A549 (cell line): ENCODE measurements at regions not wholly inside any gene's neighbourhood (a gene's known extent, or its start where the extent isn't known, plus 50 kb on each side); places are given as distances from the start of the nearest gene placed in this dataset.
A peak's percentile ranks its signal among the peaks of the same experiment; 100 is the strongest.

Experiments
- ATAC-seq, 2 experiments: fragments of 200-7000 bp in 1 of 2; fragments of >200 bp in 1 of 2; cut with Nextera tagmentation in 1 of 2; cut with Tn5 transposase in 1 of 2; 3 replicates each; pipeline versions ENCODE4 v1.8.0 to v1.9.1; 2018 to 2020; ENCODE audit warnings: mild to moderate bottlenecking in 1 of 2, moderate library complexity in 1 of 2
- CTCF ChIA-PET: fragments of 300-600 bp; sonication (Branson Sonifier 250); formaldehyde crosslinking; extraction: SDS; loops from one replicate; lab custom pipeline; 2021; ENCODE audit warnings: antibody characterized with exemption, inconsistent platforms; lab: Yijun Ruan, JAX
- POLR2A ChIA-PET: fragments of 350-600 bp; formaldehyde crosslinking; extraction: SDS; loops from one replicate; lab custom pipeline; 2021; ENCODE audit warnings: antibody characterized with exemption, inconsistent platforms; lab: Yijun Ruan, JAX
- DNase-seq, 2 experiments: peaks; one replicate each; pipeline versions ENCODE4 v3.0.0 to v3.0.0-alpha.2; 2011 to 2016; ENCODE audit warnings: low read depth in 1 of 2, low spot score in 1 of 2
- FAIRE-seq: peaks from 2 replicates; lab custom pipeline; 2011; peaks lifted over from hg19 to GRCh38; lab: Jason Lieb, UNC
- H3K27ac ChIP-seq, 2 experiments: fragments of >200 bp; sonication (Bioruptor Twin); formaldehyde crosslinking; 3 replicates each; pipeline ENCODE4 v1.5.1; 2016 to 2017
- H3K4me1 ChIP-seq: fragments of >200 bp; sonication (Bioruptor Twin); formaldehyde crosslinking; 3 replicates; pipeline ENCODE4 v1.6.1; 2016
- H3K4me2 ChIP-seq: fragments of >200 bp; sonication (Bioruptor Twin); formaldehyde crosslinking; 3 replicates; pipeline ENCODE4 v1.6.1; 2016
- H3K4me3 ChIP-seq: fragments of >200 bp; sonication (Bioruptor Twin); formaldehyde crosslinking; 3 replicates; pipeline ENCODE4 v1.5.1; 2016
- H3K9me3 ChIP-seq: fragments of >200 bp; sonication (Bioruptor Twin); formaldehyde crosslinking; 3 replicates; pipeline ENCODE4 v1.6.1; 2016
- BHLHE40 ChIP-seq: IDR thresholded peaks from 2 replicates; pipeline ENCODE4 v1.6.1; 2012; ENCODE audit warnings: low read depth, low read length, inconsistent platforms
- CHD4 ChIP-seq: fragments of 200-600 bp; sonication (generic); IDR thresholded peaks from 2 replicates; pipeline ENCODE4 v1.6.1; 2016; ENCODE audit warnings: antibody characterized with exemption, mild to moderate bottlenecking, borderline replicate concordance
- EHF ChIP-seq: fragments of 250-450 bp; sonication (Bioruptor Pico); IDR thresholded peaks from 2 replicates; pipeline ENCODE4 v1.5.0; 2020; ENCODE audit warnings: mild to moderate bottlenecking
- EHMT2 ChIP-seq: fragments of 200-600 bp; sonication (generic); IDR thresholded peaks from 2 replicates; pipeline ENCODE4 v1.6.1; 2016; ENCODE audit warnings: antibody characterized with exemption, low read depth, mild to moderate bottlenecking, moderate library complexity
- EP300 ChIP-seq, 2 experiments: fragments of >200 bp; sonication (Bioruptor Twin); formaldehyde crosslinking; IDR thresholded peaks; 2 replicates in 1 of 2; 3 replicates in 1 of 2; pipeline ENCODE4 v1.6.1; 2016 to 2017
- FOSB ChIP-seq: fragments of 250-450 bp; sonication (Bioruptor Pico); IDR thresholded peaks from 2 replicates; pipeline ENCODE4 v1.5.0; 2020; ENCODE audit warnings: mild to moderate bottlenecking, moderate library complexity
- GATA3 ChIP-seq: IDR thresholded peaks from 2 replicates; pipeline ENCODE4 v1.6.1; 2012; ENCODE audit warnings: borderline replicate concordance
- HDAC2 ChIP-seq: fragments of 200-600 bp; sonication (generic); IDR thresholded peaks from 2 replicates; pipeline ENCODE4 v1.6.1; 2016
- HEYL ChIP-seq: fragments of 250-450 bp; sonication (Bioruptor Pico); IDR thresholded peaks from 2 replicates; pipeline ENCODE4 v1.8.0; 2021; ENCODE audit warnings: mild to moderate bottlenecking, moderate library complexity
- HOXA7 ChIP-seq: fragments of 250-450 bp; sonication (Bioruptor Pico); IDR thresholded peaks from 2 replicates; pipeline ENCODE4 v1.5.0; 2020; ENCODE audit warnings: mild to moderate bottlenecking, moderate library complexity
- HOXB13 ChIP-seq: fragments of 250-450 bp; sonication (Bioruptor Pico); IDR thresholded peaks from 2 replicates; pipeline ENCODE4 v1.5.0; 2020; ENCODE audit warnings: low read depth, mild to moderate bottlenecking, moderate library complexity
- JUNB ChIP-seq: fragments of >200 bp; sonication (Bioruptor Twin); formaldehyde crosslinking; IDR thresholded peaks from 2 replicates; pipeline ENCODE4 v1.6.1; 2016
- MAFK ChIP-seq: fragments of 450-650 bp; IDR thresholded peaks from 2 replicates; pipeline ENCODE4 v1.6.1; 2014; ENCODE audit not compliant: partially characterized antibody
- NPAS2 ChIP-seq: fragments of 250-450 bp; sonication (Bioruptor Pico); IDR thresholded peaks from 2 replicates; pipeline ENCODE4 v1.8.0; 2022; ENCODE audit warnings: mild to moderate bottlenecking, moderate library complexity, borderline replicate concordance
- NR3C1 ChIP-seq: fragments of >200 bp; sonication (Bioruptor Twin); formaldehyde crosslinking; IDR thresholded peaks from 3 replicates; pipeline ENCODE4 v1.6.1; 2017
- PBX3 ChIP-seq: IDR thresholded peaks from 2 replicates; pipeline ENCODE4 v1.6.1; 2012
- PHF8 ChIP-seq: fragments of 200-600 bp; sonication (generic); IDR thresholded peaks from 2 replicates; pipeline ENCODE4 v1.6.1; 2016; ENCODE audit warnings: low read depth, mild to moderate bottlenecking, antibody characterized with exemption, moderate library complexity, borderline replicate concordance
- POLR2A ChIP-seq: IDR thresholded peaks from 2 replicates; pipeline ENCODE4 v1.6.1; 2012; ENCODE audit warnings: mild to moderate bottlenecking, low read length
- POLR2AphosphoS2 ChIP-seq: conservative IDR thresholded peaks from 2 replicates; pipeline ENCODE4 v1.6.1; 2012; ENCODE audit warnings: low read length, improper control_type of control experiment, inconsistent platforms
- RAD21 ChIP-seq, 2 experiments: fragments of >200 bp in 1 of 2; sonication (Bioruptor Twin) in 1 of 2; formaldehyde crosslinking in 1 of 2; IDR thresholded peaks in 1 of 2; conservative IDR thresholded peaks in 1 of 2; 2 replicates in 1 of 2; 3 replicates in 1 of 2; pipeline ENCODE4 v1.6.1; 2012 to 2018; ENCODE audit warnings: inconsistent platforms in 1 of 2
- RARB ChIP-seq: fragments of 250-450 bp; sonication (Bioruptor Pico); IDR thresholded peaks from 2 replicates; pipeline ENCODE4 v1.8.0; 2021; ENCODE audit warnings: mild to moderate bottlenecking, moderate library complexity
- REST ChIP-seq: fragments of 200-600 bp; sonication (generic); IDR thresholded peaks from 2 replicates; pipeline ENCODE4 v1.6.1; 2016; ENCODE audit warnings: antibody characterized with exemption, mild to moderate bottlenecking, moderate library complexity
- SMC3 ChIP-seq: fragments of >200 bp; sonication (Bioruptor Twin); formaldehyde crosslinking; IDR thresholded peaks from 3 replicates; pipeline ENCODE4 v1.6.1; 2018; ENCODE audit warnings: inconsistent platforms
- SREBF2 ChIP-seq: fragments of 450-650 bp; IDR thresholded peaks from 2 replicates; pipeline ENCODE4 v1.6.1; 2014; ENCODE audit warnings: mild to moderate bottlenecking, moderate library complexity
- TFCP2L1 ChIP-seq: fragments of 250-450 bp; sonication (Bioruptor Pico); IDR thresholded peaks from 2 replicates; pipeline ENCODE4 v1.5.0; 2021; ENCODE audit warnings: mild to moderate bottlenecking
- ZSCAN20 ChIP-seq: fragments of 250-450 bp; sonication (Bioruptor Pico); IDR thresholded peaks from 2 replicates; pipeline ENCODE4 v1.8.0; 2022; ENCODE audit warnings: mild to moderate bottlenecking, moderate library complexity
- WGBS: methylation state at CpG from one replicate; pipeline ENCODE4 v1.1.6; 2017; ENCODE audit errors: missing lambda C conversion rate; 5-methylcytosine and 5-hydroxymethylcytosine counted together
- TF ChIP-seq, protein P1 (sequence below): IDR thresholded peaks from 2 replicates; pipeline ENCODE4 v1.6.1; 2012; ENCODE audit warnings: low read depth, borderline replicate concordance
- TF ChIP-seq, protein P2 (sequence below): fragments of 150-350 bp; IDR thresholded peaks from 2 replicates; pipeline ENCODE4 v1.6.1; 2014; ENCODE audit warnings: low read depth, mild to moderate bottlenecking, low read length
- TF ChIP-seq, protein P3 (sequence below): IDR thresholded peaks from 2 replicates; pipeline ENCODE4 v1.6.1; 2012

DNA sequence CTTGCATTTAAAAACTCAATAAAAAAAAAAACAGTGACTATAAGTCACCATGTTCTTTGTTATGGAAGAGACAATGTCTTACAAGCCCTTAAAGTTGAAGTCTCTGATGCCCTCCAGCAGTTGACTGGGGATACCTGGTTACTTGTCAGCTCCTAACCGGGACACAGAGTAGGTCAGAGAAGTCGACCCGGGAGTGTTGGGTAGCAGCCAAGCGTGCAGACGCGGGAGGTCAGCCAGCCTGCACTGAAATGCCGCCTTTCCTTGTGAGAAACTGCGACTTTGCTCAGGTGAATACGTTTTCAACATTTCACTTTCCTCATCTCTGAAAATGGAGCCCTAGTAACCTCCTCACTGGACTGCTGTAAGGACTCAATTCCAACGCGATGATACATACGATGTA, 81.8 kb downstream of the F11 start (continued):
- TF ChIP-seq RAD21 (conservative IDR thresholded peaks at IDR 0.05 in 1 of 2, IDR thresholded peaks at IDR 0.05 in 1 of 2), result no peak
- TF ChIP-seq NR3C1, result no peak
- no peak for TF ChIP-seq EHF (CRISPR knock-in tag)
- no peak for TF ChIP-seq POLR2A
- TF ChIP-seq RARB (CRISPR knock-in tag), result no peak
- TF ChIP-seq EHMT2, result no peak
- TF ChIP-seq PHF8, result no peak
- TF ChIP-seq JUNB, result no peak

DNA sequence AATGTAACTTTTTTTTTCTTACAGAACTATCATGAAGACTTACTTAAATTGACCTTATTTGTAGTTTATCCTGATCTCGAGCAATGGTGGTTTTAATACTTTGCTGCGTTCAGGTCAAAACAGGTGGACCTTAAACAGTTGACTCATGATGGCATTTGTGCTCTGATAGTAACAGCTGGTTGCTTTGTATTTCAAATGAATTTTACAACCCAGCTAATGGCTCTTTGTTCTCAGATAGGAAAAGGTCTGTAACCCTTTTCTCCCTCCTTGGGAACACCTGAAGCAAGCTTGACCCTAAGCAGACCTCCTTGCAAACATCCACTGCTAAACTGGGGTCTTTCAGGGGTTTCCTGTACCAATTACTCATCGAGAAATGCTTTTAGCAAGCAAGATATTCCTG, 79.2 kb downstream of the F11 start:
- Histone ChIP-seq H3K27ac (no peak overlapping the region), H3K4me1 (no peaks in the 10 kb centered on the region), H3K4me3 (no peak overlapping the region), H3K9me3 (no peaks in the 10 kb centered on the region), H3K4me2 (no peak overlapping the region)
- no peak for FAIRE-seq
- no peak for DNase-seq
- ChIA-PET POLR2A (no interaction called here), CTCF (no interaction called here)
- TF ChIP-seq SMC3, result no peak
- TF ChIP-seq TFCP2L1 (CRISPR knock-in tag), result no peak
- TF ChIP-seq GATA3, result no peak
- TF ChIP-seq JUNB, result no peak
- TF ChIP-seq, protein P1, sequence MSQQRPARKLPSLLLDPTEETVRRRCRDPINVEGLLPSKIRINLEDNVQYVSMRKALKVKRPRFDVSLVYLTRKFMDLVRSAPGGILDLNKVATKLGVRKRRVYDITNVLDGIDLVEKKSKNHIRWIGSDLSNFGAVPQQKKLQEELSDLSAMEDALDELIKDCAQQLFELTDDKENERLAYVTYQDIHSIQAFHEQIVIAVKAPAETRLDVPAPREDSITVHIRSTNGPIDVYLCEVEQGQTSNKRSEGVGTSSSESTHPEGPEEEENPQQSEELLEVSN, result no peak
- no peak for TF ChIP-seq EHF (CRISPR knock-in tag)
- TF ChIP-seq NR3C1, result no peak
- no peak for TF ChIP-seq BHLHE40
- TF ChIP-seq HDAC2, result no peak
- TF ChIP-seq HOXB13 (CRISPR knock-in tag), result no peak
- no peak for TF ChIP-seq POLR2AphosphoS2
- no peak for TF ChIP-seq EHMT2
- no peak for TF ChIP-seq EP300 (IDR thresholded peaks at IDR 0.05)
- no peak for ATAC-seq
- WGBS, result 33% methylated on average over 3 of the region's 3 CpGs

DNA sequence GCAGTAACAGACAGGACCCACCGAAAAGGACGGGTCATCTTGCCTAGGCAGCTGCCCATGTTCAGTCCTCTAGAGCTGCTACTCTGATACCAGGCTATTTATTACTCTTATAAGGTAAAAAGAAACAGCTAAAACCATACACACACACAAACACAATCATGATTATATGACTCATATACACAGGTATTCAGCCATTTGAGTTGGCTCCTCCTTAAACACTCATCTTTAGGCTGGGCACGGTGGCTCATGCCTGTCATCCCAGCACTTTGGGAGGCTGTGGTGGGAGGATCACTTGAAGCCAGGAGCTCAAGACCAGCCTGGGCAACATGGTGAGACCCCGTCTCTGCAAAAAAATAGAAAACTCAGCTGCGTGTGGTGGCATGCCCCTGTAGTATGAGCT, 76.6 kb downstream of the F11 start:
- Histone ChIP-seq H3K27ac (no peak overlapping the region), H3K4me2 (no peak overlapping the region), H3K9me3 (no peaks in the 10 kb centered on the region), H3K4me3 (no peak overlapping the region), H3K4me1 (no peaks in the 10 kb centered on the region)
- POLR2A ChIA-PET, result no interaction called here
- DNase-seq (peak in 1 of 2 experiments; percentile 5), ATAC-seq (no peak), FAIRE-seq (no peak)
- TF ChIP-seq JUNB, result no peak
- TF ChIP-seq NPAS2 (CRISPR knock-in tag), result no peak
- TF ChIP-seq MAFK, result no peak
- TF ChIP-seq ZSCAN20 (CRISPR knock-in tag), result no peak
- no peak for TF ChIP-seq RAD21 (conservative IDR thresholded peaks at IDR 0.05 in 1 of 2, IDR thresholded peaks at IDR 0.05 in 1 of 2)
- TF ChIP-seq HDAC2, result no peak
- no peak for TF ChIP-seq HEYL (CRISPR knock-in tag)
- TF ChIP-seq SMC3, result no peak
- TF ChIP-seq, protein P2, sequence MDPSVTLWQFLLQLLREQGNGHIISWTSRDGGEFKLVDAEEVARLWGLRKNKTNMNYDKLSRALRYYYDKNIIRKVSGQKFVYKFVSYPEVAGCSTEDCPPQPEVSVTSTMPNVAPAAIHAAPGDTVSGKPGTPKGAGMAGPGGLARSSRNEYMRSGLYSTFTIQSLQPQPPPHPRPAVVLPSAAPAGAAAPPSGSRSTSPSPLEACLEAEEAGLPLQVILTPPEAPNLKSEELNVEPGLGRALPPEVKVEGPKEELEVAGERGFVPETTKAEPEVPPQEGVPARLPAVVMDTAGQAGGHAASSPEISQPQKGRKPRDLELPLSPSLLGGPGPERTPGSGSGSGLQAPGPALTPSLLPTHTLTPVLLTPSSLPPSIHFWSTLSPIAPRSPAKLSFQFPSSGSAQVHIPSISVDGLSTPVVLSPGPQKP, result no peak
- TF ChIP-seq, protein P3, sequence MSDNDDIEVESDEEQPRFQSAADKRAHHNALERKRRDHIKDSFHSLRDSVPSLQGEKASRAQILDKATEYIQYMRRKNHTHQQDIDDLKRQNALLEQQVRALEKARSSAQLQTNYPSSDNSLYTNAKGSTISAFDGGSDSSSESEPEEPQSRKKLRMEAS, result no peak
- TF ChIP-seq PBX3, result no peak
- TF ChIP-seq SREBF2, result no peak
- TF ChIP-seq HOXA7 (CRISPR knock-in tag), result no peak
- no peak for TF ChIP-seq CHD4
- no peak for TF ChIP-seq EHF (CRISPR knock-in tag)
- no peak for TF ChIP-seq REST
- TF ChIP-seq FOSB (CRISPR knock-in tag), result no peak
- 52% methylated on average over 3 of the region's 5 CpGs for WGBS
- CTCF ChIA-PET, result interaction anchor here (1.3 kb wide), 1 partner anchor 46 kb away, joined by 3 read pairs; no protein-coding TSS in a partner anchor
